ENCODE measurements at regions not wholly inside any gene's neighbourhood (a gene's known extent, or its start where the extent isn't known, plus 50 kb on each side); places are given as distances from the start of the nearest gene placed in this dataset.

DNA sequence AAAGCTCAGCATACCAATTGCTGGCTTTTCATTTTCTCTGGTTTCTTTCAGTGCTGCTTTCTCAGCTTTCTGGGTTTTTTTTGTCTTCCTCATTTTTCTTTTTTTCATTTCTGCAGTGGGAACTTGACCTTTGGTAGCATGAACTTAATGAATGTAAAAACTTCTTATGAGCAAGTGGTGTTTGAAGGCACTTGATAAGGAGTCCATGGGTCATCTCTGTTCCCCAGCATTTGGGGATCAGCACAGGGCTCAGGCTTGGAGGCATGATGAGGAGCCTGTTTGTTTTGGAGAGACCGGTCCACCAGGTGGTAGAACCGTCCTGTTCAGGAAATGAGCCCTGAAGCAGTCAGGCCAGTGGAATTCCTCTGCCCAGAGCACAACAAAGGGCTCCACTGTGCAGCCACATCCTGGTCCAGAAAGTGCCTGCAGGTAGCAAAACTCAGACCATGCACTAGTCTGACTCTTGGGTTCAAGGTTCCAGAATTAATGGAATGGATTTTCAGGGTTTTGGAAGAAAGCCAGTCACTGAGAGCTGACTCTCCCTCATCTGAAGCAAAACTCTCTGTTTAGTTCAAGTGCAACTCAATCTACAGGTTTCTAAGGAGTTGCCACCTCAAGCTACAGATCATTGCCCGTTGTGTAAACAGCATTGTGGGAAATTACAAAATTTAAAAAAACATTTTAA is 52.3 kb upstream of the ADGRF1 start (continued):
- TF ChIP-seq SP140L (CRISPR knock-in tag; IDR thresholded peaks at IDR 0.05; ENCODE audit: borderline replicate concordance) = no peak; the same call in 1 of the 2 replicates
- 0 out of 2 replicates have a peak, but pooled peaks have one; percentile 60 for TF ChIP-seq ZNF3 (CRISPR knock-in tag; IDR thresholded peaks at IDR 0.05)
- 0 out of 2 replicates have a peak, but pooled peaks have one; percentile 52 for TF ChIP-seq KMT2A (CRISPR knock-in tag; IDR thresholded peaks at IDR 0.05)
- peak; percentile 55; the same call in 1 of the 2 replicates for TF ChIP-seq FOXK1 (CRISPR knock-in tag; IDR thresholded peaks at IDR 0.05; ENCODE audit: borderline replicate concordance, low read depth)
- peak; percentile 38; the same call in 1 of the 2 replicates for TF ChIP-seq POLR2G (IDR thresholded peaks at IDR 0.05; ENCODE audit: low read depth, low read length)
- TF ChIP-seq, protein P1, sequence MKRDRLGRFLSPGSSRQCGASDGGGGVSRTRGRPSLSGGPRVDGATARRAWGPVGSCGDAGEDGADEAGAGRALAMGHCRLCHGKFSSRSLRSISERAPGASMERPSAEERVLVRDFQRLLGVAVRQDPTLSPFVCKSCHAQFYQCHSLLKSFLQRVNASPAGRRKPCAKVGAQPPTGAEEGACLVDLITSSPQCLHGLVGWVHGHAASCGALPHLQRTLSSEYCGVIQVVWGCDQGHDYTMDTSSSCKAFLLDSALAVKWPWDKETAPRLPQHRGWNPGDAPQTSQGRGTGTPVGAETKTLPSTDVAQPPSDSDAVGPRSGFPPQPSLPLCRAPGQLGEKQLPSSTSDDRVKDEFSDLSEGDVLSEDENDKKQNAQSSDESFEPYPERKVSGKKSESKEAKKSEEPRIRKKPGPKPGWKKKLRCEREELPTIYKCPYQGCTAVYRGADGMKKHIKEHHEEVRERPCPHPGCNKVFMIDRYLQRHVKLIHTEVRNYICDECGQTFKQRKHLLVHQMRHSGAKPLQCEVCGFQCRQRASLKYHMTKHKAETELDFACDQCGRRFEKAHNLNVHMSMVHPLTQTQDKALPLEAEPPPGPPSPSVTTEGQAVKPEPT (CRISPR knock-in tag; IDR thresholded peaks at IDR 0.05; ENCODE audit: low read depth) = peak; percentile 78
- TF ChIP-seq HHEX (CRISPR knock-in tag; IDR thresholded peaks at IDR 0.05) = 0 out of 2 replicates have a peak, but pooled peaks have one; percentile 28
- peak; percentile 72; the same call in 1 of the 2 replicates for TF ChIP-seq RBAK (CRISPR knock-in tag; IDR thresholded peaks at IDR 0.05)
- TF ChIP-seq, protein P2, sequence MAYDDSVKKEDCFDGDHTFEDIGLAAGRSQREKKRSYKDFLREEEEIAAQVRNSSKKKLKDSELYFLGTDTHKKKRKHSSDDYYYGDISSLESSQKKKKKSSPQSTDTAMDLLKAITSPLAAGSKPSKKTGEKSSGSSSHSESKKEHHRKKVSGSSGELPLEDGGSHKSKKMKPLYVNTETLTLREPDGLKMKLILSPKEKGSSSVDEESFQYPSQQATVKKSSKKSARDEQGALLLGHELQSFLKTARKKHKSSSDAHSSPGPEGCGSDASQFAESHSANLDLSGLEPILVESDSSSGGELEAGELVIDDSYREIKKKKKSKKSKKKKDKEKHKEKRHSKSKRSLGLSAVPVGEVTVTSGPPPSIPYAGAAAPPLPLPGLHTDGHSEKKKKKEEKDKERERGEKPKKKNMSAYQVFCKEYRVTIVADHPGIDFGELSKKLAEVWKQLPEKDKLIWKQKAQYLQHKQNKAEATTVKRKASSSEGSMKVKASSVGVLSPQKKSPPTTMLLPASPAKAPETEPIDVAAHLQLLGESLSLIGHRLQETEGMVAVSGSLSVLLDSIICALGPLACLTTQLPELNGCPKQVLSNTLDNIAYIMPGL (CRISPR knock-in tag; IDR thresholded peaks at IDR 0.05; ENCODE audit: borderline replicate concordance in 1 of 2, low read depth in 1 of 2) = peak; percentile 60 to 85; a peak in 3 of 4 replicates
- peak; percentile 76; the same call in 1 of the 2 replicates for TF ChIP-seq ZBTB7B (CRISPR knock-in tag; IDR thresholded peaks at IDR 0.05)
- TF ChIP-seq MYC (CRISPR knock-in tag; IDR thresholded peaks at IDR 0.05; ENCODE audit: borderline replicate concordance) = peak; percentile 88
- no peak for TF ChIP-seq ZFP37 (CRISPR knock-in tag; IDR thresholded peaks at IDR 0.05; ENCODE audit: borderline replicate concordance)
- peak; percentile 81 for TF ChIP-seq ZNF12 (CRISPR knock-in tag; IDR thresholded peaks at IDR 0.05)
- peak; percentile 88; the same call in 1 of the 2 replicates for TF ChIP-seq SMAD3 (CRISPR knock-in tag; IDR thresholded peaks at IDR 0.05)
- 0 out of 2 replicates have a peak, but pooled peaks have one; percentile 38 for TF ChIP-seq KLF11 (CRISPR knock-in tag; IDR thresholded peaks at IDR 0.05)
- TF ChIP-seq, protein P3, sequence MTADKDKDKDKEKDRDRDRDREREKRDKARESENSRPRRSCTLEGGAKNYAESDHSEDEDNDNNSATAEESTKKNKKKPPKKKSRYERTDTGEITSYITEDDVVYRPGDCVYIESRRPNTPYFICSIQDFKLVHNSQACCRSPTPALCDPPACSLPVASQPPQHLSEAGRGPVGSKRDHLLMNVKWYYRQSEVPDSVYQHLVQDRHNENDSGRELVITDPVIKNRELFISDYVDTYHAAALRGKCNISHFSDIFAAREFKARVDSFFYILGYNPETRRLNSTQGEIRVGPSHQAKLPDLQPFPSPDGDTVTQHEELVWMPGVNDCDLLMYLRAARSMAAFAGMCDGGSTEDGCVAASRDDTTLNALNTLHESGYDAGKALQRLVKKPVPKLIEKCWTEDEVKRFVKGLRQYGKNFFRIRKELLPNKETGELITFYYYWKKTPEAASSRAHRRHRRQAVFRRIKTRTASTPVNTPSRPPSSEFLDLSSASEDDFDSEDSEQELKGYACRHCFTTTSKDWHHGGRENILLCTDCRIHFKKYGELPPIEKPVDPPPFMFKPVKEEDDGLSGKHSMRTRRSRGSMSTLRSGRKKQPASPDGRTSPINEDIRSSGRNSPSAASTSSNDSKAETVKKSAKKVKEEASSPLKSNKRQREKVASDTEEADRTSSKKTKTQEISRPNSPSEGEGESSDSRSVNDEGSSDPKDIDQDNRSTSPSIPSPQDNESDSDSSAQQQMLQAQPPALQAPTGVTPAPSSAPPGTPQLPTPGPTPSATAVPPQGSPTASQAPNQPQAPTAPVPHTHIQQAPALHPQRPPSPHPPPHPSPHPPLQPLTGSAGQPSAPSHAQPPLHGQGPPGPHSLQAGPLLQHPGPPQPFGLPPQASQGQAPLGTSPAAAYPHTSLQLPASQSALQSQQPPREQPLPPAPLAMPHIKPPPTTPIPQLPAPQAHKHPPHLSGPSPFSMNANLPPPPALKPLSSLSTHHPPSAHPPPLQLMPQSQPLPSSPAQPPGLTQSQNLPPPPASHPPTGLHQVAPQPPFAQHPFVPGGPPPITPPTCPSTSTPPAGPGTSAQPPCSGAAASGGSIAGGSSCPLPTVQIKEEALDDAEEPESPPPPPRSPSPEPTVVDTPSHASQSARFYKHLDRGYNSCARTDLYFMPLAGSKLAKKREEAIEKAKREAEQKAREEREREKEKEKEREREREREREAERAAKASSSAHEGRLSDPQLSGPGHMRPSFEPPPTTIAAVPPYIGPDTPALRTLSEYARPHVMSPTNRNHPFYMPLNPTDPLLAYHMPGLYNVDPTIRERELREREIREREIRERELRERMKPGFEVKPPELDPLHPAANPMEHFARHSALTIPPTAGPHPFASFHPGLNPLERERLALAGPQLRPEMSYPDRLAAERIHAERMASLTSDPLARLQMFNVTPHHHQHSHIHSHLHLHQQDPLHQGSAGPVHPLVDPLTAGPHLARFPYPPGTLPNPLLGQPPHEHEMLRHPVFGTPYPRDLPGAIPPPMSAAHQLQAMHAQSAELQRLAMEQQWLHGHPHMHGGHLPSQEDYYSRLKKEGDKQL (CRISPR knock-in tag; IDR thresholded peaks at IDR 0.05; ENCODE audit: low read depth) = peak; percentile 50; the same call in 1 of the 2 replicates
- TF ChIP-seq ZNF430 (CRISPR knock-in tag; IDR thresholded peaks at IDR 0.05) = no peak
- TF ChIP-seq, protein P4, sequence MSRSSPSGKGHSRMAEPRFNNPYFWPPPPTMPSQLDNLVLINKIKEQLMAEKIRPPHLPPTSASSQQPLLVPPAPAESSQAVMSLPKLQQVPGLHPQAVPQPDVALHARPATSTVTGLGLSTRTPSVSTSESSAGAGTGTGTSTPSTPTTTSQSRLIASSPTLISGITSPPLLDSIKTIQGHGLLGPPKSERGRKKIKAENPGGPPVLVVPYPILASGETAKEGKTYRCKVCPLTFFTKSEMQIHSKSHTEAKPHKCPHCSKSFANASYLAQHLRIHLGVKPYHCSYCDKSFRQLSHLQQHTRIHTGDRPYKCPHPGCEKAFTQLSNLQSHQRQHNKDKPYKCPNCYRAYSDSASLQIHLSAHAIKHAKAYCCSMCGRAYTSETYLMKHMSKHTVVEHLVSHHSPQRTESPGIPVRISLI (CRISPR knock-in tag; IDR thresholded peaks at IDR 0.05; ENCODE audit: borderline replicate concordance) = peak; percentile 71; the same call in 1 of the 2 replicates
- TF ChIP-seq ZMYM4 (CRISPR knock-in tag; IDR thresholded peaks at IDR 0.05) = peak; percentile 76; the same call in 1 of the 2 replicates
- TF ChIP-seq KAT8 (CRISPR knock-in tag; IDR thresholded peaks at IDR 0.05) = peak; percentile 76
